Karpas-422 (cell line): ENCODE measurements at regions not wholly inside any gene's neighbourhood (a gene's known extent, or its start where the extent isn't known, plus 50 kb on each side); places are given as distances from the start of the nearest gene placed in this dataset.
"Not testable (repeated sequence)": the region's sequence is repeated elsewhere in the genome, so short reads cannot be mapped to it uniquely, and the experiment has no call there.

ENCODE experiments used
- DNase-seq: peaks from one replicate; pipeline ENCODE4 v3.0.0-alpha.2; 2015
- H2AFZ ChIP-seq: fragments of 200-600 bp; sonication (generic); 2 replicates; pipeline ENCODE4 v1.6.1; 2014; ENCODE audit warnings: antibody characterized with exemption, low read length, mixed read lengths
- H3K27ac ChIP-seq: fragments of 200-600 bp; sonication (generic); 2 replicates; pipeline ENCODE4 v1.5.1; 2014; ENCODE audit warnings: mild to moderate bottlenecking, low read length, moderate library complexity
- H3K27me3 ChIP-seq: fragments of 200-600 bp; sonication (generic); 2 replicates; pipeline ENCODE4 v1.6.1; 2014; ENCODE audit warnings: low read length, mixed read lengths
- H3K36me3 ChIP-seq: fragments of 200-600 bp; sonication (generic); 2 replicates; pipeline ENCODE4 v1.6.1; 2014; ENCODE audit warnings: low read length, mixed read lengths; ENCODE audit not compliant: insufficient read depth
- H3K4me1 ChIP-seq: fragments of 200-600 bp; sonication (generic); 2 replicates; pipeline ENCODE4 v1.6.1; 2014; ENCODE audit warnings: mild to moderate bottlenecking, low read length, mixed read lengths
- H3K4me2 ChIP-seq: fragments of 200-600 bp; sonication (generic); 2 replicates; pipeline ENCODE4 v1.6.1; 2014; ENCODE audit warnings: low read length, low read depth, mild to moderate bottlenecking; ENCODE audit not compliant: poor library complexity, severe bottlenecking
- H3K4me3 ChIP-seq: fragments of 200-600 bp; sonication (generic); 2 replicates; pipeline ENCODE4 v1.5.1; 2014; ENCODE audit warnings: mild to moderate bottlenecking, antibody characterized with exemption, low read length, mixed read lengths
- H3K79me2 ChIP-seq: fragments of 200-600 bp; sonication (generic); 2 replicates; pipeline ENCODE4 v1.6.1; 2014; ENCODE audit warnings: mild to moderate bottlenecking, low read length, mixed read lengths
- H3K9ac ChIP-seq: fragments of 200-600 bp; sonication (generic); 2 replicates; pipeline ENCODE4 v1.6.0; 2014; ENCODE audit warnings: low read length
- H3K9me2 ChIP-seq: fragments of 200-600 bp; sonication (generic), shearing (Covaris generic); replicated peaks from 2 replicates; pipeline ENCODE4 v1.6.0; 2014; ENCODE audit warnings: mild to moderate bottlenecking, low read length, moderate library complexity; ENCODE audit not compliant: insufficient read depth
- H3K9me3 ChIP-seq: fragments of 300-700, 200-600 bp; sonication (generic); 2 replicates; pipeline ENCODE4 v1.6.1; 2014; ENCODE audit warnings: low read length, mixed read lengths
- H4K20me1 ChIP-seq: fragments of 200-600 bp; sonication (generic); 2 replicates; pipeline ENCODE4 v1.6.1; 2014; ENCODE audit warnings: mild to moderate bottlenecking, antibody characterized with exemption, low read length, low read depth; ENCODE audit not compliant: insufficient read depth

- not testable (repeated sequence) for H3K4me3 ChIP-seq, H3K27me3 ChIP-seq, H3K79me2 ChIP-seq, H3K4me1 ChIP-seq, H3K9me3 ChIP-seq, H2AFZ ChIP-seq, H3K9me2 ChIP-seq, H3K9ac ChIP-seq, DNase-seq, H4K20me1 ChIP-seq, H3K4me2 ChIP-seq, H3K36me3 ChIP-seq, H3K27ac ChIP-seq
These were observed 553.1 kb downstream of the CDH9 start for GRCh38 chr5:26485146-26485860.

- Histone ChIP-seq H3K9me2 (no peaks in the 10 kb centered on the region), H3K4me1 (peaks cover 5% of the 10 kb centered on the region; the same call in 1 of the 2 replicates), H4K20me1 (no peaks in the 10 kb centered on the region), H3K27ac (no peak overlapping the region), H3K4me3 (peak overlapping the region; percentile 58), H3K4me2 (peak overlapping the region; percentile 69), H3K27me3 (no peaks in the 10 kb centered on the region), H3K9ac (peak overlapping the region; percentile 50), H3K36me3 (no peaks in the 10 kb centered on the region), H2AFZ (peak overlapping the region; percentile 54; the same call in 1 of the 2 replicates), H3K79me2 (no peaks in the 10 kb centered on the region), H3K9me3 (0 out of 2 replicates have a peak, but pooled peaks cover 2% of the 10 kb centered on the region)
- peak; percentile 81 for DNase-seq
These were observed 555.5 kb downstream of the CDH9 start for GRCh38 chr5:26482810-26483375.

DNA sequence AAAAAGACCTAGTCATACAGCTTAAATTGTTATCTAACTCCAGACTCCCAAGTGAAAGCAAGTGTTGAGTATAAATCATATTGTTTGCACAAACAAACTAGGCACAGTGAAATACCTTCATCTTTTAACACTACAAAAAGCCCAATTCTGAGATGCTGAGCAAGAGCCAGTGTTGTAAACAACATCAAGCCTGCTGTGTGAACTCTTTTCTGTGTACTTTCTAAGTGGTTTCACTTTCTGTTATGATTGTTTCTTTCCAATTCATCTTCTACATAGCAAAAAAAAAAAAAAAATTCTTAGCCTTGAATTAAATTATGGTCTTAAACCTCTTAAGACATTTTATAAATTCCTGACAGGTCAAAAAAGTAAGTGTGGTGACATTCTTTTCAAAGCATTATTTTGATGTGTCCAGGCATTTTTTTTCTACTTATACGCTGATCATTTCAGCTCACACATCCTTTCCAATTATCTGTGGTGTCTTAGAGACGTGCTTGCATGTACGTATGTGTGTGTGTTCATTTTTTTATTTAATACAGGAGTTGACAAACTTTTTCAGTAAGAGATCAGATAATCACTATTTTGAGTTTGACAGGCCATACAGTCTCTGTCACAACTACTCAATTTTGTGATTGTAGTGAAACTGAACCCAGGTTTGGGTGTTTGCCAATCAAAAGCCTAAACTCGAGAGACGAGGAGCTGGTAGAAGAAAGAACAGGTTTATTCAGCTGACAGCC is 556.1 kb downstream of the CDH9 start:
- H3K4me2 ChIP-seq: peak overlapping the region; percentile 69
- H3K27ac ChIP-seq: no peak overlapping the region
- no peaks in the 10 kb centered on the region for H3K9me2 ChIP-seq
- DNase-seq: no peak
- no peaks in the 10 kb centered on the region for H3K27me3 ChIP-seq
- peak overlapping the region; percentile 58 for H3K4me3 ChIP-seq
- H3K4me1 ChIP-seq: peaks cover 5% of the 10 kb centered on the region; the same call in 1 of the 2 replicates
- H4K20me1 ChIP-seq: no peaks in the 10 kb centered on the region
- peak overlapping the region; percentile 54; the same call in 1 of the 2 replicates for H2AFZ ChIP-seq
- H3K79me2 ChIP-seq: no peaks in the 10 kb centered on the region
- 0 out of 2 replicates have a peak, but pooled peaks cover 2% of the 10 kb centered on the region for H3K9me3 ChIP-seq
- peak overlapping the region; percentile 50 for H3K9ac ChIP-seq
- H3K36me3 ChIP-seq: no peaks in the 10 kb centered on the region

- Histone ChIP-seq H3K9me3 (peaks cover 6% of the 10 kb centered on the region; the same call in 1 of the 2 replicates), H3K9me2 (no peaks in the 10 kb centered on the region), H3K4me2 (no peak overlapping the region), H3K79me2 (no peaks in the 10 kb centered on the region), H3K27me3 (no peaks in the 10 kb centered on the region), H4K20me1 (no peaks in the 10 kb centered on the region), H3K36me3 (no peaks in the 10 kb centered on the region), H3K9ac (no peak overlapping the region), H3K4me1 (no peaks in the 10 kb centered on the region), H3K27ac (no peak overlapping the region), H3K4me3 (no peak overlapping the region), H2AFZ (no peak overlapping the region)
- DNase-seq: no peak
These were observed 567.9 kb downstream of the CDH9 start for GRCh38 chr5:26470439-26470838.

- Histone ChIP-seq H3K4me1 (no peaks in the 10 kb centered on the region), H3K9ac (no peak overlapping the region), H3K27me3 (no peaks in the 10 kb centered on the region), H2AFZ (no peak overlapping the region), H3K27ac (no peak overlapping the region), H3K9me3 (no peaks in the 10 kb centered on the region; the same call in 1 of the 2 replicates), H3K4me3 (no peak overlapping the region), H3K79me2 (no peaks in the 10 kb centered on the region), H3K9me2 (no peaks in the 10 kb centered on the region), H3K4me2 (no peak overlapping the region), H3K36me3 (no peaks in the 10 kb centered on the region), H4K20me1 (no peaks in the 10 kb centered on the region)
- no peak for DNase-seq
These were observed 599.3 kb downstream of the CDH9 start for GRCh38 chr5:26439121-26439520.

DNA sequence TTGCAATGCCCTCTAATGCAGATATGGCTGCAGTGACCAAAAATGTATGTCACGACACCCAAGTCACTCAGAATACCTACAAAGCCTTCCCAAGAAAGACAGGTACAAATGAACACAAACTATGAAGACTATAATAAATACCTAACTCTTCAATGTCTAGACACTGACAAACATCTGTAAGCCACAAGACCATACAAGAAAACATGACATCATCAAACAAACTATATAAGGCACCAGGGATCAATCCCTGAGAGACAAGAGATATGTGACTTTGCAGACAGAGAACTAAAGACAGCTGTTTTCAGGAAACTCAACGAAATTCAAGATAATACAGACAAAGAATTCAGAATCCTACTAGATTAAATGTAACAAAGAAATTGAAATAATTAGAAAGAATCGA is 603.7 kb downstream of the CDH9 start:
- DNase-seq: no peak
- H2AFZ ChIP-seq: no peak overlapping the region
- no peaks in the 10 kb centered on the region for H3K36me3 ChIP-seq
- no peaks in the 10 kb centered on the region for H3K79me2 ChIP-seq
- H3K9me3 ChIP-seq: no peaks in the 10 kb centered on the region; the same call in 1 of the 2 replicates
- no peak overlapping the region for H3K4me2 ChIP-seq
- no peak overlapping the region for H3K27ac ChIP-seq
- H3K9me2 ChIP-seq: no peaks in the 10 kb centered on the region
- H3K9ac ChIP-seq: no peak overlapping the region
- H4K20me1 ChIP-seq: no peaks in the 10 kb centered on the region
- H3K4me1 ChIP-seq: no peaks in the 10 kb centered on the region
- H3K4me3 ChIP-seq: no peak overlapping the region
- H3K27me3 ChIP-seq: no peaks in the 10 kb centered on the region

DNA sequence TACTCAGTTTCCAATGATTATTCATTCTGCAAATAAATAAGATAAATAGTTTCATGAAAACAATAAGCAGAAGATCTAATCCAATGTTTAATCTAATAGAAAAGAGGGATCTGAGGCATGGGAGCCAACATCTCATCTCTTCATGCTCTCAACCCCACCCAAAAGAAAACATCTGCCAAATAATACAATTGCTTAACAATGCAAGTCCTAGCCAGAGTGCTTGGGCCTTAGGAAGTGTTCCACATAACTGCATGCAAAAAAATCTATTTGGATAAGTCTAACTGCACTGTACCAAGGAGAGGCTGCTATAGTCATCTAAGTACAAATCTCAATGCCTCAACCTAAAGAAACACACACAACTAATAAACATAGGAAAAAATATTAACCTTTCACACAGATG is 606.0 kb downstream of the CDH9 start:
- H3K9me3 ChIP-seq: no peaks in the 10 kb centered on the region; the same call in 1 of the 2 replicates
- no peaks in the 10 kb centered on the region for H3K79me2 ChIP-seq
- H3K9ac ChIP-seq: no peak overlapping the region
- H4K20me1 ChIP-seq: no peaks in the 10 kb centered on the region
- H3K9me2 ChIP-seq: no peaks in the 10 kb centered on the region
- no peaks in the 10 kb centered on the region for H3K27me3 ChIP-seq
- no peak overlapping the region for H3K27ac ChIP-seq
- H3K4me3 ChIP-seq: no peak overlapping the region
- no peak overlapping the region for H3K4me2 ChIP-seq
- H3K4me1 ChIP-seq: no peaks in the 10 kb centered on the region
- 0 out of 2 replicates have a peak overlapping the region, but pooled peaks have one; percentile 5 for H2AFZ ChIP-seq
- H3K36me3 ChIP-seq: no peaks in the 10 kb centered on the region
- no peak for DNase-seq

DNA sequence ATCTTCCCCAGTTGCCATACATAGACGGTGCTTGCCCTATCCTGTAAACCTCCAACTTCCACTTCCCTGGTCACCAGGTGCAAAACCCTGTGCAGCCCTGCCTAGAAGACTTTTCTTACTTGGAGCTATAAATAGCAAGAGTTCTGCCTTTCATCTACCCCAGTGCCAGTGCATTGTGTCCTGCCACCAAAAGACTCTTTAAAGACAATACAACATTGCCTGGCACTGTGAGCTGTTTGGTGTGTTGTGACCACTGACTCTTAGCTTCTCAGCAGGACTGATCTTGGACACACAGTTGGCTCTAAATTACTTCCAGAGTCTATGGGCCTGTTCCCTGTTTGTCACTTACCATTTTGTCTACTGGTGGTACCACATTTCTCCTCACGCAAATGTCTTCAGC is 608.1 kb downstream of the CDH9 start:
- Histone ChIP-seq H3K9me2 (no peaks in the 10 kb centered on the region), H3K4me3 (no peak overlapping the region), H3K4me1 (no peaks in the 10 kb centered on the region), H3K4me2 (no peak overlapping the region), H3K9me3 (no peaks in the 10 kb centered on the region; the same call in 1 of the 2 replicates), H2AFZ (no peak overlapping the region), H3K79me2 (no peaks in the 10 kb centered on the region), H4K20me1 (no peaks in the 10 kb centered on the region), H3K27ac (no peak overlapping the region), H3K9ac (no peak overlapping the region), H3K27me3 (no peaks in the 10 kb centered on the region), H3K36me3 (no peaks in the 10 kb centered on the region)
- no peak for DNase-seq
